GM12873 (cell line): ENCODE measurements at regions not wholly inside any gene's neighbourhood (a gene's known extent, or its start where the extent isn't known, plus 50 kb on each side); places are given as distances from the start of the nearest gene placed in this dataset.

Experiments
- CTCF ChIP-seq: IDR thresholded peaks from 2 replicates; pipeline ENCODE4 v1.5.1; 2012; ENCODE audit warnings: low read depth, mild to moderate bottlenecking, moderate library complexity, low read length, control low read depth; ENCODE audit not compliant: insufficient read depth; ENCODE audit errors: missing control alignments

- TF ChIP-seq CTCF: no peak
Observed at GRCh38 chr1:219664310-219665029, 51.6 kb upstream of the ZC3H11B start.
